ENCODE measurements at regions not wholly inside any gene's neighbourhood (a gene's known extent, or its start where the extent isn't known, plus 50 kb on each side); places are given as distances from the start of the nearest gene placed in this dataset. TPM values are rescaled to one million over a fixed set of nuclear protein-coding genes. Genes with fewer than 3 reads are reported as not detected.

GRCh38 chr2:65485839-65486238 is 53.4 kb upstream of the SPRED2 start:
- ChIA-PET POLR2A (no interaction called here), CTCF (no interaction called here)
- ATAC-seq, result no peak
- no peaks in the 10 kb centered on the region; the same call in 1 of the 2 replicates for H3K9me3 Mint-ChIP-seq
- peaks cover 10% of the 10 kb centered on the region for H3K4me1 Mint-ChIP-seq
- H3K27me3 Mint-ChIP-seq (ENCODE audit: low read depth), result peaks cover 11% of the 10 kb centered on the region; the same call in 1 of the 2 replicates
- no peak for DNase-seq (ENCODE audit: low spot score)
- TF ChIP-seq ZNF121 (CRISPR knock-in tag; IDR thresholded peaks at IDR 0.05), result peak; percentile 39; the same call in 1 of the 2 replicates
- no peak for TF ChIP-seq NR2C2 (CRISPR knock-in tag; IDR thresholded peaks at IDR 0.05)
- H3K4me3 Mint-ChIP-seq, result no peak overlapping the region
- no peaks in the 10 kb centered on the region for H3K36me3 Mint-ChIP-seq
- H3K27ac Mint-ChIP-seq, result no peak overlapping the region

- Mint-ChIP-seq H3K36me3 (no peaks in the 10 kb centered on the region), H3K27me3 (ENCODE audit: low read depth) (peaks cover 5% of the 10 kb centered on the region; the same call in 1 of the 2 replicates), H3K9me3 (no peaks in the 10 kb centered on the region; the same call in 1 of the 2 replicates), H3K27ac (no peak overlapping the region), H3K4me3 (no peak overlapping the region), H3K4me1 (peaks cover 9% of the 10 kb centered on the region)
- POLR2A ChIA-PET, result no interaction called here
- DNase-seq (ENCODE audit: low spot score) (no peak), ATAC-seq (no peak)
- CTCF ChIA-PET, result no interaction called here
- TF ChIP-seq ZNF416 (CRISPR knock-in tag; IDR thresholded peaks at IDR 0.05), result no peak
- no peak for TF ChIP-seq ZMAT4 (CRISPR knock-in tag; IDR thresholded peaks at IDR 0.05)
- no peak for TF ChIP-seq SMAD3 (CRISPR knock-in tag; IDR thresholded peaks at IDR 0.05; ENCODE audit: borderline replicate concordance)
- no peak for TF ChIP-seq FOXK1 (CRISPR knock-in tag; IDR thresholded peaks at IDR 0.05)
- TF ChIP-seq ZNF423 (CRISPR knock-in tag; IDR thresholded peaks at IDR 0.05), result no peak
- TF ChIP-seq ZNF219 (CRISPR knock-in tag; IDR thresholded peaks at IDR 0.05; ENCODE audit: borderline replicate concordance), result no peak
- no peak for TF ChIP-seq JUN (CRISPR knock-in tag; IDR thresholded peaks at IDR 0.05)
- no peak for TF ChIP-seq TP53 (CRISPR knock-in tag; IDR thresholded peaks at IDR 0.05)
- TF ChIP-seq PREB (CRISPR knock-in tag; IDR thresholded peaks at IDR 0.05; ENCODE audit: borderline replicate concordance), result no peak
- TF ChIP-seq OVOL2 (CRISPR knock-in tag; IDR thresholded peaks at IDR 0.05; ENCODE audit: borderline replicate concordance), result no peak
- TF ChIP-seq HMGXB4 (CRISPR knock-in tag; IDR thresholded peaks at IDR 0.05), result no peak
- no peak for TF ChIP-seq MLX (CRISPR knock-in tag; IDR thresholded peaks at IDR 0.05)
Measured at GRCh38 chr2:65483763-65484162, 51.4 kb upstream of the SPRED2 start.

GRCh38 chr2:65482971-65483370 is 50.6 kb upstream of the SPRED2 start:
- ChIA-PET CTCF (interaction anchor here (0.5 kb wide), 1 partner anchor 215 kb away, joined by 3 read pairs; no protein-coding TSS in a partner anchor), POLR2A (interaction anchor here (0.7 kb wide), 1 partner anchor 106 kb away, joined by 3 read pairs; no protein-coding TSS in a partner anchor)
- DNase-seq (ENCODE audit: low spot score) (no peak), ATAC-seq (no peak)
- TF ChIP-seq NR3C1 (CRISPR knock-in tag; conservative IDR thresholded peaks at IDR 0.05; ENCODE audit: low read depth) (no peak), GABPB1 (CRISPR knock-in tag; IDR thresholded peaks at IDR 0.05) (peak; percentile 39; the same call in 1 of the 2 replicates)
- Mint-ChIP-seq H3K4me3 (no peak overlapping the region), H3K27me3 (ENCODE audit: low read depth) (peaks cover 3% of the 10 kb centered on the region; the same call in 1 of the 2 replicates), H3K27ac (no peak overlapping the region), H3K36me3 (no peaks in the 10 kb centered on the region), H3K4me1 (peaks cover 6% of the 10 kb centered on the region), H3K9me3 (no peaks in the 10 kb centered on the region; the same call in 1 of the 2 replicates)

Small RNAs in the stretch of these regions (microRNA-seq; reads per million reads assigned to microRNA genes)
- gene MIR4778 (ENCODE audit: borderline number of aligned reads), result not detected

Data from WTC11 (cell line).